ENCODE measurements at regions not wholly inside any gene's neighbourhood (a gene's known extent, or its start where the extent isn't known, plus 50 kb on each side); places are given as distances from the start of the nearest gene placed in this dataset.
A peak's percentile ranks its signal among the peaks of the same experiment; 100 is the strongest.

GRCh38 chr13:73623281-73623680, 510.9 kb downstream of the KLF12 start:
- 94% methylated on average over 3 of the region's 3 CpGs for WGBS

GRCh38 chr13:73622381-73622780, 511.8 kb downstream of the KLF12 start:
- TF ChIP-seq POLR2AphosphoS5 (IDR thresholded peaks at IDR 0.05) (no peak), EP300 (IDR thresholded peaks at IDR 0.05) (no peak), CTCF (IDR thresholded peaks at IDR 0.05) (no peak), POLR2A (IDR thresholded peaks at IDR 0.05; ENCODE audit: low read depth) (no peak)
- no peaks in the 10 kb centered on the region for H3K36me3 ChIP-seq
- H3K4me1 ChIP-seq: no peaks in the 10 kb centered on the region
- WGBS: 77% methylated on average over 3 of the region's 3 CpGs
- peak; percentile 7 for DNase-seq (ENCODE audit: extremely low spot score)
- no peak overlapping the region for H3K4me3 ChIP-seq
- H3K27me3 ChIP-seq: no peaks in the 10 kb centered on the region
- H3K9me3 ChIP-seq: no peaks in the 10 kb centered on the region
- intact Hi-C loops (cut with DNase I): no loop called here
- H3K27ac ChIP-seq (replicated peaks in 1 of 4): no peak overlapping the region

More at GRCh38 chr13:73623281-73623680, 510.9 kb downstream of the KLF12 start:
- no peaks in the 10 kb centered on the region for H3K9me3 ChIP-seq
- H3K27me3 ChIP-seq: no peaks in the 10 kb centered on the region
- DNase-seq (ENCODE audit: extremely low spot score): no peak
- no peaks in the 10 kb centered on the region for H3K4me1 ChIP-seq
- intact Hi-C loops (cut with DNase I): no loop called here
- H3K36me3 ChIP-seq: no peaks in the 10 kb centered on the region
- H3K4me3 ChIP-seq: no peak overlapping the region
- no peak for TF ChIP-seq CTCF (IDR thresholded peaks at IDR 0.05)
- TF ChIP-seq EP300 (IDR thresholded peaks at IDR 0.05): no peak
- no peak for TF ChIP-seq POLR2A (IDR thresholded peaks at IDR 0.05; ENCODE audit: low read depth)
- no peak overlapping the region for H3K27ac ChIP-seq (replicated peaks in 1 of 4)

- no peaks in the 10 kb centered on the region for H3K4me1 ChIP-seq
- no peak overlapping the region for H3K4me3 ChIP-seq
- H3K9me3 ChIP-seq: no peaks in the 10 kb centered on the region
- 54% methylated on average over 9 of the region's 9 CpGs for WGBS
- TF ChIP-seq POLR2AphosphoS5 (IDR thresholded peaks at IDR 0.05) (no peak), EP300 (IDR thresholded peaks at IDR 0.05) (no peak), POLR2A (IDR thresholded peaks at IDR 0.05; ENCODE audit: low read depth) (no peak), CTCF (IDR thresholded peaks at IDR 0.05) (no peak)
- H3K36me3 ChIP-seq: no peaks in the 10 kb centered on the region
- no peak for DNase-seq (ENCODE audit: extremely low spot score)
- intact Hi-C loops (cut with DNase I): no loop called here
- peaks cover 0 to 7% (median 0%) of the 10 kb centered on the region in 4 donors for H3K27me3 ChIP-seq
- no peak overlapping the region for H3K27ac ChIP-seq (replicated peaks in 1 of 4)
These were observed 515.8 kb downstream of the KLF12 start for GRCh38 chr13:73618275-73618865.

GRCh38 chr13:73616861-73617260, 517.3 kb downstream of the KLF12 start:
- 97% methylated on average over 3 of the region's 3 CpGs for WGBS
- DNase-seq (ENCODE audit: extremely low spot score): no peak
- Histone ChIP-seq H3K4me1 (no peaks in the 10 kb centered on the region), H3K27me3 (peaks cover 0 to 7% (median 0%) of the 10 kb centered on the region in 4 donors), H3K36me3 (no peaks in the 10 kb centered on the region), H3K9me3 (no peaks in the 10 kb centered on the region), H3K27ac (replicated peaks in 1 of 4) (no peak overlapping the region), H3K4me3 (no peak overlapping the region)
- TF ChIP-seq EP300 (IDR thresholded peaks at IDR 0.05) (no peak), POLR2A (IDR thresholded peaks at IDR 0.05; ENCODE audit: low read depth) (no peak), POLR2AphosphoS5 (IDR thresholded peaks at IDR 0.05) (no peak), CTCF (IDR thresholded peaks at IDR 0.05) (no peak)
- intact Hi-C loops (cut with DNase I): no loop called here

All from esophagus muscularis mucosa (tissue), 4 donors.